Motor neuron (in vitro differentiated cells): ENCODE measurements at regions not wholly inside any gene's neighbourhood (a gene's known extent, or its start where the extent isn't known, plus 50 kb on each side); places are given as distances from the start of the nearest gene placed in this dataset.

ENCODE experiments used
- ATAC-seq, 8 experiments: fragments of 200-7000 bp; cut with Tn5 transposase; replicated peaks in 6 of 8; 2 replicates each; pipeline ENCODE4 v1.8.0; 2021; ENCODE audit warnings: mild to moderate bottlenecking in 8 of 8, moderate library complexity in 8 of 8
- H3K27ac ChIP-seq, 2 donors: fragments of 250-450 bp; sonication (Bioruptor Pico); 2 replicates each; pipeline ENCODE4 v1.9.0; 2021; ENCODE audit warnings: antibody characterized with exemption in 2 of 2, mild to moderate bottlenecking in 2 of 2, moderate library complexity in 1 of 2
- H3K4me1 ChIP-seq, 2 donors: fragments of 250-450 bp; sonication (Bioruptor Pico); replicated peaks in 1 of 2; 2 replicates each; pipeline ENCODE4 v1.6.1; 2021; ENCODE audit warnings: antibody characterized with exemption in 2 of 2, mild to moderate bottlenecking in 2 of 2, moderate library complexity in 1 of 2
- H3K4me3 ChIP-seq, 5 donors: fragments of 250-450 bp; sonication (Bioruptor Pico); 2 replicates each; pipeline ENCODE4 v1.9.0; 2021; ENCODE audit warnings: antibody characterized with exemption in 5 of 5, mild to moderate bottlenecking in 5 of 5, moderate library complexity in 4 of 5
- WGBS, 10 experiments: fragments of 450-650 bp; shearing (Covaris generic); methylation state at CpG; one replicate each; pipeline ENCODE4 v1.0.0; 2022; 5-methylcytosine and 5-hydroxymethylcytosine counted together
- in situ Hi-C, 9 experiments: fragments of 400-800 bp; cut with MboI; loops; one replicate each; pipeline ENCODE4 v1.15.0; 2021; ENCODE audit warnings: low sequenced_read_pairs in 9 of 9, low pct_unique_long_range_greater_than_20kb in 2 of 9; ENCODE audit not compliant: unreplicated experiment in 9 of 9

DNA sequence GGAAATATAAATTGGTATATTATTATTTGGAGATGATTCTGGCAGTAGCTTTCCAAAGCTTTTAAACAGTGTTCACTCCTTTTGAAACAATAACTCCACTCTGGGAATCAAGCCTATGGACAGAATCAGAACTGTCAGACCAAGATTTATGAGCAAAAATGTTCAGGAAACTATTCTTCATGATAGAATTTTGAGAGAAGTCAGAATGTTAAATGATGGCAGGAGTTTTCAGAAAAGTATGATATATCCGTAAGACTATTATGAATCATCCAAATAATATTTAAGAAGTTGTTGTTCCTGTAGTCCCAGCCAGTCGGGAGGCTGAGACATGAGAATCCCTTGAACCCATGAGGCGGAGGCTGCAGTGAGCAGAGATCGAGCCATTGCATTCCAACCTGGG lies 50.5 kb upstream of the ADGRG2 start:
- WGBS, 10 experiments = 0 to 80% (median 50%) methylated on average over 1 to 4 of the region's 4 CpGs; no CpG with 5 or more reads in 5 of the 10 experiments
- in situ Hi-C loops = no loop called here
- H3K4me3 ChIP-seq = no peak overlapping the region
- H3K27ac ChIP-seq = no peak overlapping the region
- ATAC-seq = no peak
- no peaks in the 10 kb centered on the region for H3K4me1 ChIP-seq

- Histone ChIP-seq H3K27ac (no peak overlapping the region), H3K4me1 (no peaks in the 10 kb centered on the region), H3K4me3 (no peak overlapping the region)
- in situ Hi-C loops = no loop called here
- 47 to 95% (median 80%) methylated on average over 1 to 10 of the region's 10 CpGs; no CpG with 5 or more reads in 5 of the 10 experiments for WGBS, 10 experiments
- ATAC-seq = peak in 2 of 8 experiments; percentile 55 to 66
Observed at GRCh38 chrX:19174401-19175025, 52.2 kb upstream of the ADGRG2 start.

DNA sequence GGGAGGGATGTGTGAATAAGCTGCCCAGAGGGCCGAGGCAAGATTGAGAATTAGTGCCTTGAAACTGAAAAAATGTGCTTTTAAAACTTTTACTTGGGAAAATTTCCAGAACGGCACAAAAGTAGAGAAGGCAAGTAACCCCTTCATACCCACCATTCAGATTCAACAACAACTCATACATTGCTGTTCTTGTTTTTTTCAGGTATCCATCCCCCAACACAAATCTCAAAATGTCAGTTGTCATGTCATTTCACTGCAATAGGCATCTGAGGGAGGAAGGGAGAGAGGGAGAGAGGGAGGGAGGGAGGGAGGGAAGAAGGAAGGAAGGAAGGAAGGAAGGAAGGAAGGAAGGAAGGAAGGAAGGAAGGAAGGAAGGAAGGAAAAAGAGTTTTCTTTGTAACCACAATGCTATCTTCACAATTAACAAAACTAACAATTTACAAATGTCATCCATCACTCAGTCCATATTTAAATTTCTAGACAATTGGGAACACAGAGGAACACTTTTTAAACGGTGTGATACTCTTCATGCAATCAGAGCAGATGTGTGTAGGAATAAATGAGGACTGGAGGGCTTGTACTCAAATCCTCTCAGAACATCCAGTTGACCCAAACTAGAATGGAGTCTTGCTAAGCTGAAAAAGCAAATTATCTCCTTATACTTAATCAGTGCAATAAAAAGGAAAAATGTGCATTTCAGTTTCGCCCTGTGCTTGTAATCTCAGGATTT lies 54.8 kb upstream of the ADGRG2 start:
- H3K4me3 ChIP-seq = no peak overlapping the region
- no peak for ATAC-seq
- peaks cover 0 to 6% of the 10 kb centered on the region in 2 donors for H3K4me1 ChIP-seq
- 0 to 41% (median 0%) methylated on average over 1 to 2 of the region's 4 CpGs; no CpG with 5 or more reads in 7 of the 10 experiments for WGBS, 10 experiments
- H3K27ac ChIP-seq = no peak overlapping the region
- in situ Hi-C loops = no loop called here

DNA sequence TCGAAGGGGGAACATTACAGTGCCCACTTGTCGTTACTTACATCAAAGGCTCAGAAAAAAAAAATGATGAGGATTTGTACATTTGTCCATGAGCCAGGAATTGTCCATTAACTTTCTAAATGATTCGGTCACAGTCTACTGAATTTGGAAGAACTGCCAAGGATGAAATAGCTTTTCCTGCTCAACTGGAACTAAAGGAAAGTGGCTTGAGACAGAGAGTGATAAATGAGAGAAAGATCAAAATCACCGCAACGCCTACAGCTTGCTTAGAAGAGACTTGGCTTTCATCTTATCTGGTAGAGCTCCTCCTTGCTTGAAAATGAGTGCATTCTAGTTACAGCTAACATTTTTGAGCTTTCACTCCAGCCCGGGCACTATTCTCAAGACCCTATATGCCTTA lies 55.5 kb upstream of the ADGRG2 start:
- no peak overlapping the region for H3K27ac ChIP-seq
- ATAC-seq = no peak
- in situ Hi-C loops = no loop called here
- H3K4me3 ChIP-seq = no peak overlapping the region
- H3K4me1 ChIP-seq = peaks cover 0 to 6% of the 10 kb centered on the region in 2 donors
- WGBS, 10 experiments = 20 to 100% (median 36%) methylated on average over 1 to 6 of the region's 6 CpGs; no CpG with 5 or more reads in 4 of the 10 experiments

GRCh38 chrX:19178402-19178801 lies 56.1 kb upstream of the ADGRG2 start:
- in situ Hi-C loops = no loop called here
- Histone ChIP-seq H3K27ac (no peak overlapping the region), H3K4me3 (no peak overlapping the region), H3K4me1 (peaks cover 0 to 6% of the 10 kb centered on the region in 2 donors)
- 69 to 80% methylated on average over 1 to 5 of the region's 6 CpGs; no CpG with 5 or more reads in 8 of the 10 experiments for WGBS, 10 experiments
- no peak for ATAC-seq

- no peak for ATAC-seq
- in situ Hi-C loops = no loop called here
Observed at GRCh38 chrX:19179389-19179788, 57.1 kb upstream of the ADGRG2 start.

GRCh38 chrX:19181345-19181744 lies 59.1 kb upstream of the ADGRG2 start:
- peak in 5 of 8 experiments; percentile 47 to 85 (median 68) for ATAC-seq

More at GRCh38 chrX:19179389-19179788, 57.1 kb upstream of the ADGRG2 start:
- Histone ChIP-seq H3K27ac (no peak overlapping the region), H3K4me3 (no peak overlapping the region), H3K4me1 (peaks cover 6% of the 10 kb centered on the region in 2 donors)
- 11 to 88% (median 62%) methylated on average over 1 to 3 of the region's 5 CpGs; no CpG with 5 or more reads in 6 of the 10 experiments for WGBS, 10 experiments

GRCh38 chrX:19182785-19183184 lies 60.5 kb upstream of the ADGRG2 start:
- ATAC-seq = no peak
- Histone ChIP-seq H3K4me1 (peaks cover 6% of the 10 kb centered on the region in 2 donors), H3K27ac (no peak overlapping the region), H3K4me3 (no peak overlapping the region)
- in situ Hi-C loops = no loop called here
- 62 to 100% (median 95%) methylated on average over 1 to 3 of the region's 5 CpGs; no CpG with 5 or more reads in 6 of the 10 experiments for WGBS, 10 experiments

More at GRCh38 chrX:19181345-19181744, 59.1 kb upstream of the ADGRG2 start:
- H3K27ac ChIP-seq = no peak overlapping the region
- no peak overlapping the region for H3K4me3 ChIP-seq
- peaks cover 6% of the 10 kb centered on the region in 2 donors for H3K4me1 ChIP-seq
- in situ Hi-C loops = no loop called here
- 47 to 76% methylated on average over 4 to 6 of the region's 6 CpGs; no CpG with 5 or more reads in 8 of the 10 experiments for WGBS, 10 experiments

- H3K4me3 ChIP-seq = no peak overlapping the region
- 20 to 56% (median 36%) methylated on average over 1 to 10 of the region's 11 CpGs; no CpG with 5 or more reads in 6 of the 10 experiments for WGBS, 10 experiments
- peak in 5 of 8 experiments; percentile 39 to 77 (median 52) for ATAC-seq
- in situ Hi-C loops = no loop called here
- H3K27ac ChIP-seq = no peak overlapping the region
- peaks cover 6% of the 10 kb centered on the region in 2 donors for H3K4me1 ChIP-seq
Observed at GRCh38 chrX:19183761-19184477, 61.7 kb upstream of the ADGRG2 start.

DNA sequence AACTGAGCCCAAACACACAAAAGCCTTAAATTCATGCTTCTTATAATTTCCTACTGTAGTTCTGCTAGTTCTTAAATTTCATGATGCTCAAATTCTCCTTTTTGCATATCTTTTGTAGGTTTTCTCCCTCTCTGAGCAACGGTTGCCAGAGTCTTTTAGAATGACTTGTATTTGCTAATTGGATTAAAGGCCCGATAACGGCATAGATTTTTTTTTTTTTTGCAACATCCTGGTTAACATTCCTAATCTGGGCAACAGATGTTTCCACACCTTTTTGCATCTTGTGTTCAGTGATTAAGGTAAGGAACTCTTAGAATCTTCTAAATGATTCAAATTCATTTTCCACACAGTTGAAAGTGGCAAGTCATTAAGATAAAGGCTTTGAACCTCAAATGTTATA lies 66.3 kb upstream of the ADGRG2 start:
- Histone ChIP-seq H3K27ac (no peak overlapping the region), H3K4me3 (no peak overlapping the region), H3K4me1 (peaks cover 0 to 6% of the 10 kb centered on the region in 2 donors)
- in situ Hi-C loops = no loop called here
- ATAC-seq = no peak
- WGBS, 10 experiments = 0 to 57% (median 35%) methylated on average over 1 to 3 of the region's 3 CpGs; no CpG with 5 or more reads in 4 of the 10 experiments

DNA sequence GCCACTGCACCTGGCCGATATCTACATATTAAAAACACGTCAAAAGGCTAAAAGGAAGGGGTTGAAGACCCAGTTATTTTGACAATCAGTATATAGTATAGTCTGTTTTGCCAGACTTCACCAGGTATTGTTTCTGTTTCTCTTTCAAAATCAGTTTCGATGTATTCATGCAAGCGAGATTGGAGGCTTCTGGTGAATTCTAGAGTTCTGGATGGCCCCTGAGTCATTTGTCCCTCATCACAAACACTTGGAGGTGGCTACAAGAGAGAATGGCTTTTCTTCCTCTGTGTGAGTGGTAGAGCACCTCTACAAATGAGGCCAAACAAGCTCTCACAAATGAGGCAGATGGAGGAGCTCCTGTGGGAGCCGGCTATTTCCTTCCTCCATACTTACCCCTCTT lies 68.6 kb upstream of the ADGRG2 start:
- in situ Hi-C loops = no loop called here
- Histone ChIP-seq H3K27ac (no peak overlapping the region), H3K4me1 (no peaks in the 10 kb centered on the region), H3K4me3 (no peak overlapping the region)
- 0 to 86% methylated on average over 1 to 3 of the region's 5 CpGs; no CpG with 5 or more reads in 8 of the 10 experiments for whole genome bisulfite sequencing, 10 experiments
- no peak for ATAC-seq

DNA sequence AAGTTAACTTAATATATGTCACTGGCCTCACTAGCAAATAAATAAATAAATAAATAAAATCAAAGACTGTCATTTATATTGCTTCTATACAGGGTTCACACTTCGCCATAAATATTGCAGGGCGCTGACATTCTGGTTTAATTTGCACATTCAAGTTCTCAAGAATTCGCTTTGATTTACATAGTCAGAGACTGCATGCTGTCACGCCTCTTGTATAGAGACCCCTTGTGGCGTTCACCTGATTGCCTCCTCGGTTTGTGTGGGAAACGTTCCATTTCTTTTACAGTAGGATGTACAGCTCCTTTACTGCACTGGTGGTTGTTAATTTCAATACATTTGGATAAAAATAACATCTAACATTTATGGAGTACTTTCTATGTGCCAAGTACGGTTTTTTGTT lies 71.3 kb upstream of the ADGRG2 start:
- ATAC-seq = peak in 2 of 8 experiments; percentile 59 to 66
- Histone ChIP-seq H3K27ac (no peak overlapping the region), H3K4me1 (no peaks in the 10 kb centered on the region), H3K4me3 (no peak overlapping the region)
- in situ Hi-C loops = no loop called here
- 10 to 80% (median 41%) methylated on average over 1 to 8 of the region's 8 CpGs; no CpG with 5 or more reads in 6 of the 10 experiments for WGBS, 10 experiments
